GM18867 (cell line): ENCODE measurements at regions not wholly inside any gene's neighbourhood (a gene's known extent, or its start where the extent isn't known, plus 50 kb on each side); places are given as distances from the start of the nearest gene placed in this dataset.
"Not testable (repeated sequence)": the region's sequence is repeated elsewhere in the genome, so short reads cannot be mapped to it uniquely, and the experiment has no call there.

Source experiments
- ATAC-seq: cut with Tn5 transposase; IDR thresholded peaks from one replicate; pipeline ENCODE4 v1.9.1; 2021; ENCODE audit warnings: mild to moderate bottlenecking, moderate library complexity; ENCODE audit not compliant: unreplicated experiment

DNA sequence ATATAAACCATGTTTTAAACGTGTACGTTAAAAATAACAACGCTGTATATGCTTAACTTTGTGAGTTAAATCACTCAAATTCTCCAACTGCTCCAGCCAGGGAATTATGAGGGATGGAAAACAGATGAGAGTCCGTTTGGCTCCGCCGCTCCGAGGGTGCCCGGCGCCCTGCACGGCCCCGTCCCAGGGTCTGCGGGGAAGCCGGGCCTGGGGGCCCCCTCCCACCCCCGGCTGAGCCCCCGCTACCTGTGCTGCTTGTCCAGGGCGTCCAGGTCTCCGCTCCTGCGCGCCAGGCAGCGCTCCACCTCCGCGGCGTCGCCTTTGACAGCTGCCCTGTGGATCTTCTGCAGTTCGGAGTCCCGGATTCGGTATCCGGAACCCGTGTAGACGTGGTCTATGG is 415.5 kb downstream of the FOXD4L4 start:
- ATAC-seq, result not testable (repeated sequence)

DNA sequence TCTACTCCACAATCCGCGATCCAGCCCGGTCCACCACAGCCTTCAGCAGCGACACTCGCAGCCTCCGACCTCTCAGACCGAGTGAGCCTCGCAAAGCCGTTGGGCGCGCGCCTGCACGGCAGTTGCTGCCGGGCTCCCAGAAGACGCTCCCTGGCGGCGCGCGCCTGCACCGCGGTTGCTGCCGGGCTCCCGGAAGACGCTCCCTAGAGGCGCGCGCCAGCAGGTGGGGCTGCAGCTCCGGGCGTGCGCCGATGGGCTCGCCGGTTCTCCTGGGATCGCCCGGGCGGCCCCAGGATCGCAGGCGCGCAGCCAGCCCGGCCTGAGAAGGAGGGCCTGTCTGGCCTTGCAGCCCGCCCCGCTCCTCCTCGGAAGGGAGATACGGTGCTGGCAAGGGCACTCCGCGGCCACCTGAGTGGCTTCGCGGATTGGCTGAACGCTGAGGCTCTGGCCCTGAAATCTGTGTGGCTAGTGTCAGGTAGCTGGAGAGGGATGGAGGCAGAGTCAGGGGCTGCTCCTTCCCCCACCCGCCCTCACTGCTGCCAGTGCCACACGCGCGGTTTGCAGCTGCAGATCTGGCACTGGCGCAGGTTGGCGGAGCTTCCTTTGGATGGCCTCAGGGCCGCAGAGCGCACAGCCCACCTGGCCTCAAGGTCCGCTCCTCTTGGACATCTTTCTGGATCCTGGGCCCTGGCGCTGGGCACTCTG is 416.2 kb downstream of the FOXD4L4 start:
- peak; percentile 100 for ATAC-seq

DNA sequence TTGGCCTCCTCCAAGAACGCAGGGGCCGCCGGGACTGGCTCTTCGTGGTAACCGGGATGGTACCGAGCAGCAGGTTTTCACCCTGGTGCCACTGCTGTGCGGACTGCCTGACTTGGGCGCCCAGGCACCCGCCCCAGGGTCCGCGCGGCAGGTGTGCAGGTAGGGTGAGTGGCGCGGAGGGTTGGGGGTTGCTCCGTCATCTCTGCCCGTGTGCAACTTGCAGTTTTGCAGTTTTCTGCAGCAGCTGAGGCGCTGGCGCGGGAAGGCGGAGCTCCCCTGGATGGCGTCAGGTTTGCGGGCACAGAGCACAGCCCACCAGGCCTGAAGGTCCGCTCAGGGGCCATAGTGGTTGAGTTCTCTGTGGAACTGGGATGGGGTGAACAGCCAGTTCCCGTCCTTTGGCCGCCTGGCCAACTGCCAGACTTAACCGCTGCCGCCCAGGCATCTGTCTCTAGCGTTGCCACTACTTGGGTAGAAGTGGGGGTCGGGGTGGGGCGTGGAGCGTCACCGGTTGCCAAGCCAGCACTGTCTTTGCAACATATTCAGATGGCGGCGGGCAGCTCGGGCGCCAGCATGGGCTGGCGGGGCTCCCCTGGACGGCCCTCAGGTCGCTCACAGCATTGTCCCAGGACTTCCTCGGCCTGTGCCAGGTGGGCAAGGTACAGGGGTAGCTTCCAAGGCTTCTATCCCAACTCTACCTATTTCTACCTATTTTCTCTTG is 417.2 kb downstream of the FOXD4L4 start:
- ATAC-seq, result not testable (repeated sequence)

DNA sequence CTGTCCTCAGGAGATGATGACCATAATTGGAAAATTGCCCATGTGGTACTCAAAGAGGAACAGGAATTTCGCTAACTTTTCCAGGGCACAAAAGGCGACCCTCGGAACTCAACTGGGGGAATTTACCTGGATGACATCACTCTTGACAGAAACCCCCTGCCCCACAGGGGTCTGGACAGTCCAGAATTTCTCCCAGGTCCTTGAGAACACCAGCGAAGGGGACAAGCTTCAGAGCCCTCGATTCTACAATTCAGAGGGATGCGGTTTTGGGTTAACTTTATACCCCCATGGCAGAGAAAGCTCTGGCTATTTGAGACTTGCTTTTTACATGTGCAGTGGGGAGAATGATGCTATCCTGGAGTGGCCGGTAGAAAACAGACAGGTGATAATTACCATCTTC is 445.4 kb downstream of the FOXD4L4 start:
- ATAC-seq, result not testable (repeated sequence)

DNA sequence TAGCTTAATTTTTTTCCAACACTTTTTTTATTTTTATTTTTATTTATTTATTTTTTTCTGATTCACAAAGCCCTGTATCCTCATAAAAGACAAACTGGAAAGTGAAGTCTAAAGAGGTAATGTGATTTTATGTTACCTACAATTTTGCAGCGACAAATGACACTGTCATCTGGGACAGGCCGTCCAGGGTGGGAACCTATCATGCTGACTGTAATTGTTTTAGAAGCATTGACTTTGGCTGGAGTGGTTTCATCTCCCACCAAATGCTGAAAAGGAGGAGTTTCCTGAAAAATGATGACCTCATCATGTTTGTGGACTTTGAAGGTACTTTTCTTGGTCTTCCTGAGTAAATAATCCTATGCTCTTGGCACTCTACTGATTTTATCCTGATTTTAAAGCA is 446.7 kb downstream of the FOXD4L4 start:
- not testable (repeated sequence) for ATAC-seq

DNA sequence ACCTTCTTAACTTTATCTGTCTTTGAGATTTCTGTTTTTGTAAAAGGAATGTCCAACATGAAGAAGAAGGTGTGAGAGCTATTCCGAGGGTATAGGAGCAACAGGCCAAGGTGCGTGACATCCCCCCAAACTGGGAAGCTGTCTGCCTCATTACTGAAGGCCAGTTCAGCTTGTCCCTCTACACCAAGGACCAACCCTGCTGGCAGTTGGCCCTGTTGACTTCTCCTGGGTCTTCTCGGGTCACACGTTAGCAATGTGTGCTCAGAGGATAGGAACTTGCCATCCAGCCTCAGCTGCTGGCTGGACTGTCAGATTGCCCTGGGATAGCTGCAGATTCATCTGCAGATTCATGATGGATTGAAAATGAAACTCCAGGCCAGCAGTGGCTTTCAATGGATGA is 460.3 kb downstream of the FOXD4L4 start:
- ATAC-seq, result not testable (repeated sequence)

DNA sequence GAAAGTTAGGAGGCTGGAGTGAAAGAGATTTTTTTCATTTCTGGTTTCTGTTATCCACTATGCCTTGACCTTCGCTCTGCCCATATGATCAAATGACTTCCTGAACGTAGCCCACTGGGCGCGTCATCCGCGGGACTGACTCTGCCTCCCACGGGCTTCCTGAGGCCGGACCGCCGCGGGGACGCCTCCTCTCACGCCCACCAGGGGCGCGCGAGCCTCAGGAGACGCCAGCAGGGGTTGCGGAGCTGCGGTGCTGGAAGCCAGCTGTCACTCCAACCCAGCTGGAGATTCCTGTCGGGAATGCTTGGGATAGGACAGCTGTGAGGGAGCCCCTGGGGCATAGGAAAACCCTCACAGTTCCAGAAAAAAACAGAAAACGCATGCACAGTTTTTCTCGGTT is 461.5 kb downstream of the FOXD4L4 start:
- not testable (repeated sequence) for ATAC-seq

DNA sequence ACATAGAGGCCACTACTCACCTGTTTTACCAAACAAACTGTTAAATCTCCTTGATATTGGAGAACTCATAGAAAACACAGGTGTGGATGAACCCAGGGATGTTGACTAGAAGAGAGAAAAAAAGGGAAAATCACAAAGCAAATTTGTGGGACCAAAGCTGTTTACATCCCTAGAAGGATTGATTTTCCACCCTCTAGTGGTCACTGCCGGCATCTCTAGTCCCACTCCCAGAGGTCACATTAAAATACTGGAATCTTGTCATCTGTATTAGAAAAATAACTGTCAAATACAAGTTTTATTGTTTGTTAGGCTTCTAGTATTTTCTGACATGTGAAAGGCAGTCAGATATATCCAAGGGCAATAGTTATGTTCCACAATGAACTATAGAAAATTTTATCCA is 469.7 kb downstream of the FOXD4L4 start:
- ATAC-seq, result peak; percentile 81

DNA sequence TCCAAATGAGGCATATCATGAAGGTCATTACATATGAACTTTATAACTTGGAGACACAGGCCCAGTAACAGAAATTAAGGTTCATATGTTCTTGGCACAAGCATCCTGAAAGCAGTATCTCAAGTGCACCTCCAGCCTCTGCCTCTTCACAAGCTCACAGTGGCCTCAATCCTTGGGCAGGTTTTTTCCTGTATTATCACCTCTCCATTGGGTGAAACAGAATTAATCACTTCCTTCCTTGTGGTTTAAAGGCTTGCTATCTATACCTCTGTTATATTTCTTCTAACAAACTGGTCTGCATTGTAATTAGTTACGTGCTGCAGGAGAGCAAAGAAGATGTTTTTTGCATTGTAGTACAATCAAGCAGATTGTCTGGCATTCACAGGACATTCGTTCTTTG is 471.0 kb downstream of the FOXD4L4 start:
- not testable (repeated sequence) for ATAC-seq

DNA sequence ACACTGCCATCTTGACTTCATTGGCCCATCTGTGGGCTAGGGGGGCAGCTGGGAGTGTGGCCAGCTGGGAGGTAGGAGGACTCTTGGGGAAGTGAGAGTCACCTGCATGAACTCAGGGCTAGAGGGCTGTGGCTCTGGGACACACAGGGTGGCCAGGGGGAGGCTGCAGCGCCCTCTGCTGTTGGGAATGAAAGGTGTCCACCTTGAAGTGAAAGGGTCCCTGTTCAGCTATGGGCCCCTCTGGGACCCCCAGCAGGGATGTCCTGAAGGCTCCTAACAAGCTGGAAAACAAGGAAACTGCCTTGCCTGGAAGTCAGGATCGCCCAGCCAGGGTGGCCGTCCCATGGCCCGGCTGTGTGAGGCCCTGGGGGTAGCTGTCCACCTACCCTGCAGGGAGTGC is 507.8 kb downstream of the FOXD4L4 start:
- ATAC-seq, result not testable (repeated sequence)

DNA sequence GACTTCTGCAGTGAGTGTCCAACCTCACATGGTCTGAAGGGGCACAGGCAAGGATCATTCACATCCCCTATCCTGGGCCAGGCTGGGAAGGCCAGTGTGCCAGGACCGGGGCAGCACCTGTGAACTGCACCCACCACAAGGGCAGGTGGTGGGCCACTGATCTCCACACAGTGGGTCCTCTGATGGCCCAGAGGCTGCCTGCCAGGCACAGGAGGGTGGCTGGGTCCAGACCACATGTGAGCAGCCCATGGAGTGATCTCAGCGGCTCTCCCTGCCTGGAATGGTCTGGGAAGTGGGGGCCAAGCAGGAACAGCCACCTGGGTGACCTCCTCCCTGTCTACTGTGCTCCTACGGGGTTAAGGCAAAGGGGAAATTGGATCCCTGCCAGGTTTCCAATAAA is 508.5 kb downstream of the FOXD4L4 start:
- ATAC-seq, result not testable (repeated sequence)

DNA sequence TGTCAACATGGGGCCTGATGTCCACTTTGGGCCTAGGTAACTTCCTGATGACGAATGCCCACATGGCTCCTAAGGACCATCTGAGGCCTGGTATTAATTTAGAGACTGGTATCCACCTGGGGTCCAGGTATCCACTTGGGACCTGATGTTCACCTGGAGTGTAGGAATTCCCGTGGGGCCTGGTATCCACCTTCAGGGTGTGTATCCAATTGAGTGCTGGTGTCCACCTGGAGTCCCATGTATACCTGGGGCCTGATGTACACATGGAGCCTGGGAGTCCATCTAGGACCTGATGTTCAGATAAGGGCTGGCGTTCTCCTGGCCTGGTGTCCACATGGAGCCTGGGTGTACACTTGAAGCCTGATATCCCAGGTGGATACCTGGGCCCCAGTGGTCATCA is 520.6 kb downstream of the FOXD4L4 start:
- ATAC-seq, result not testable (repeated sequence)

DNA sequence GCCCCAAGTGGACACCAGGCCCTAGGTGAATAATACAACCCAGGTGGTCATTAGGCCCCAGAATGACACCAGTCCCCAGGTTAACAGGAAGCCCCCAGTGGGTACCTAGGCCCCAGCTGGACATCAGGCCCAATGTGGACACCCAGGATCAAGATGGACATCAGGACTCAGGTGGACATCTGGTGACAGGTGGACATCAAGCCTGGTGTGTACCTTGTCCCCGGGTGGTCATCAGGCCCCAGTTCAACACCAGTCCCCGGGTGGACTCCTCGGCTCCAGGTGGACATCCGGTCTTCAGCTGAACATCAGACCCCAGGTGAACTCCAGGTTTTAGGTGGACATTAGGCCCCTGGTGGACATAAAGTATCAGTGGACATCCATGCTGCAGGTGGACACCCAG is 524.6 kb downstream of the FOXD4L4 start:
- ATAC-seq, result not testable (repeated sequence)

DNA sequence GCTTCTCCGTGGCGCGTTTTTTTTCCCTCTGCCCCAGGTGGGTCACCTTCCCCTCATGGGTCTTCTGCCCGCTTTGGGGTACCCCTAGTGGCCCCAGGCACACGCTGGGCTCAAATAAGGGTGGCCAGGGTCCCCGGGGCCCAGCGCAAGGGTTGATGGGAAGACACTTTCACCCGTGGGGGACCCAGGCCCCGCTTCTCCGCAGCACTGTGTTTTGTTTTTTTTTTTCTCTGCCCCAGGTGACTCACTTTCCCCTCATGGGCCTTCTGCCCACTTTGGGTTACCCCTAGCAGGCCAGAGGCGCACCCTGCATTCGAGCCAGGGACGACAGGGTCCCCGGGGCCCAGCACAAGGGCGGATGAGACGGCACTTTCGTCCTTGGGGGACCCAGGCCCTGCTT is 526.7 kb downstream of the FOXD4L4 start:
- ATAC-seq, result not testable (repeated sequence)

DNA sequence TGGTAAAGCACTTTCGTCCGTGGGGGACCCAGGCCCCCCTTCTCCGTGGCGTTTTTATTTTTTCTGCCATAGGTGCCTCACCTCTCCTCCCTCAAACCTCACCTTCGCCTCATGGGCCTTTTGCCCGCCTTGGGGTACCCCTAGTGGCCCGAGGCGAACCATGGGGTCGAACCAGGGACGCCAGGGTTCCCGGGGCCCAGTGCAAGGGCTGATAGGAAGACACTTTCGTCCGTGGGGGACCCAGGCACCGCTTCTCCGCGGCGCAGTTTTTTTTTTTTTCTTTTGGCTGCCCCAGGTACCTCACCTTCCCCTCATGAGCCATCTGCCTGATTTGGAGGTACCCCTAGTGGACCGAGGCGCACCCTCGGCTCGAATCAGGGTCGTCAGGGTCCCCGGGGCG is 527.8 kb downstream of the FOXD4L4 start:
- not testable (repeated sequence) for ATAC-seq

DNA sequence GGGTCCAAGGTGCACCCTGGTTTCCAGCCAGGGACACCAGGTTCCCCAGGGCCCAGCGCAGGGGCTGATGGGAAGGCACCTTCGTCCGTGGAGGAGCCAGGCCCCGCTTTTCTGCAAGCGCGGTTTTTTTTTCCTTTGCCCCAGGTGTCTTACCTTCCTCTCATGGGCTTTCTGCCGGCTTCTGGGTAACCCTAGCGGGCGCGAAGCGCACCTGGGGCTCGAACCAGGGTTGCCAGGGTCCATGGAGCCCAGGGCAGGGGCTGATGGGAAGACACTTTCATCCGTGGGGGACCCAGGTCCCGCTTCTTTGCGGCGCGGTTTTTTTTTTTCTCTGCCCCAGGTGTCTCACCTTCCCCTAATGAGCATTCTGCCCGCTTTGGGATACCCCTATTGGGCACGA is 529.3 kb downstream of the FOXD4L4 start:
- ATAC-seq, result not testable (repeated sequence)

DNA sequence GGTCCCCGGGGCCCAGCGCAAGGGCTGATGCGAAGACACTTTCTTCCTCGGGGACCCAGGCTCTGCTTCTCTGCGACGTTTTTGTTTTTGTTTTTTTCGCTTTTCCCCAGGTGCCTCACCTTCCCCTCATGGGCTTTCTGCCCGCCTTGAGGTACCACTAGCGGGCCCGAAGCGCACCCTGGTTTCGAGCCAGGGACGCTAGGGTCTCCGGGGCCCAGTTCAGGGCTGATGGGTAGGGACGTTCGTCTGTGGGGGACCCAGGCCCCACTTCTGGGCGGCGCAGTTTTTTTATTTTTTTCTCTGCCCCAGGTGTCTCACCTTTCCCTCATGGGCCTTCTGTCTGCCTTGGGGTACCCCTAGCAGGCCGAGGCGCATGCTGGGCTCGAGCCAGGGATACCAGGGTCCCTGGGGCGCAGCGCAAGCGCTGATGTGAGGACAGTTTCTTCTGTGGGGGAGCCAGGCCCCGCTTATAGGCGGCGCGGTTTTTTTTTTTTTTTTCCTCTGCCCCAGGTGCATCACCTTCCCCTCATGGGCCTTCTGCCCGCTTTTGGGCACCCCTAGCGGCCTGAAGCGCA is 530.0 kb downstream of the FOXD4L4 start:
- ATAC-seq, result not testable (repeated sequence)

DNA sequence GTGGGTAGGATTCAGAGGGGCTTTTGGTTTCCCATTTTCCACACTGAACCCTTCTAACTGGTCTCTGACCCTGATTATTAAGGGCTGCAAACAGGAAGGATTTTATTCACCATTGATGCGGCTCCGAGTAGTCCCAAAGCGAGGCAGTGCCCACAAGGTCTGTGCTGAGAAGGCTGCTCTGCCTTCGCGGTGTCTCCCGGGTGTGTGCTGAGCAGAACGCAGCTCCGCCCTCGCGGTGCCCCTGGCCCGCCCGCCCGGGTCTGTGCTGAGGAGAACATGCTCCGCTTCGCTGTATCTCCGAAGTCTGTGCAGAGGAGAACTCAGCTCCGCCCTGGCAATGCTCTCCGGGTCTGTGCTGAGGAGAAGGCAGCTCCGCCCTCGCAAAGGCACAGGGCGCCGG is 530.7 kb downstream of the FOXD4L4 start:
- not testable (repeated sequence) for ATAC-seq

DNA sequence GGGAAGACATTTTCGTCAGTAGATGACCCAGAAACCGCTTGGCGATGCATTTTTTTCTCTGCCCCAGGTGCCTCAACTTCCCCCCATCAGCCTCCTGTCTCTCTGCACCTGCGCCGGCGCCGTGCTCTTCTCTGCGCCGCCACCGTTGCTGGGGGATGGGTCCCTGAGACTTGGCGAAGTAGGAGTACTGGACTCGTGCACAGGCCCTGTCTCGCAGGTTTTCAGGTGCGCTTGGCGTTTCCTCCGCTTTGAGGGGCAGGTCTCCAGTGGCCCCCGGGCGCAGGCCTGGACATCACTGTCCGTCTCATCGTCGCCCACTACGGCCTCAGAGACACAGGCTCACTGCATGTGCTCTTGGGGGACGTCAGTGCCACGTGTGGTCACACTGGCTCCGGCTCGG is 532.1 kb downstream of the FOXD4L4 start:
- not testable (repeated sequence) for ATAC-seq

DNA sequence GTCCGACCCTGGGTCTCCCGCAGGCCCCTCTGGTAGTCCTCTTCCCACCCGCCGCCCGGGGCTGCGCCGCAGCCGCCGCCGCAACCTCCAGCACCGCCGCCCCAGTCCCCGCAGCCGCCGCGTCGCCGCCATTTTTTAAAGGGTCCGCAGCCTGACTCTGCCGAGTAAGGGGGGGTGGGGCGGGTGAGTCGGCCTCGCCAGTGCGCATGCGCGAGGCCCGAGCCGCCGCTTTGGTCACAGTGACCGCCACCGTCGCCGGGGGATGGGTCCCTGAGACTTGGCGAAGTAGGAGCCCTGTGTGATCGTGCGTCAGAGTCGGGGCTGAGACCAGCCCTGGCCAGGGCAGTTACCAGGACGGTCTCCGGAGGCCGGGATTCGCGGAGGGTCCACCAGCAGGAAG is 532.8 kb downstream of the FOXD4L4 start:
- ATAC-seq, result not testable (repeated sequence)

DNA sequence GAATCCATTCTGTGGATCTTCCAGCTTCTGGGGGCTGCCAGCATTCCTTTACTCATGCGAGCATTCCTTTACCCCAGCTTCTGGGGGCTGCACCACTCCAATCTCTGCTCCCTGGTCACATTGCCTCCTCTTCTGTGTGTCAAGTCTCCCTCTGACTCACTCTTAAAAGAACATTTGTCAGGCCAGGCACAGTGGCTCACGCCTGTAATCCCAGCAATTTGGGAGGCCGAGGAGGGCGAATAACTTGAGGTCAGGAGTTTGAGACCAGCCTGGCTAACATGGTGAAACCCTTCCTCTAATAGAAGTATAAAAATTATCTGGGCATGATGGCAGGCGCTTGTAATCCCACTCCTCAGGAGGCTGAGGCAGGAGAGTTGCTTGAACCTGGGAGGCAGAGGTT is 541.9 kb downstream of the FOXD4L4 start:
- ATAC-seq, result not testable (repeated sequence)
